IMR-90 (cell line): ENCODE measurements at regions not wholly inside any gene's neighbourhood (a gene's known extent, or its start where the extent isn't known, plus 50 kb on each side); places are given as distances from the start of the nearest gene placed in this dataset.

Experiments used
- ATAC-seq: fragments of 200-7000 bp; cut with Tn5 transposase; 2 replicates; pipeline ENCODE4 v1.9.1; 2020; ENCODE audit warnings: low read depth, mild to moderate bottlenecking, moderate library complexity
- BruUV-seq: library from RNA; stranded (reverse); fragments of 400-500 nt; replicated peaks from 2 replicates; lab custom pipeline; 2021; lab: Mats Ljungman, UMichigan
- CTCF ChIA-PET: fragments of 300-600 bp; formaldehyde crosslinking; extraction: SDS; loops from one replicate; lab custom pipeline; 2021; ENCODE audit warnings: antibody characterized with exemption; lab: Yijun Ruan, JAX
- POLR2A ChIA-PET: fragments of 300-600 bp; sonication (Branson Sonifier 250); formaldehyde crosslinking; loops from one replicate; lab custom pipeline; 2022; ENCODE audit warnings: antibody characterized with exemption; ENCODE audit not compliant: unreplicated experiment; lab: Charles Lee
- DNase-seq: peaks from one replicate; pipeline ENCODE4 v3.0.0; 2013
- H2AFZ ChIP-seq: replicated peaks from 2 replicates; pipeline ENCODE3; 2013; ENCODE audit warnings: low read length, mild to moderate bottlenecking; ENCODE audit not compliant: poor library complexity
- H2AK5ac ChIP-seq: 2 replicates; pipeline ENCODE4 v1.6.1; 2013; ENCODE audit warnings: low read depth, low read length, inconsistent platforms
- H2AK9ac ChIP-seq: replicated peaks from 2 replicates; pipeline ENCODE3; 2013; ENCODE audit warnings: mild to moderate bottlenecking, low read depth, low read length, moderate library complexity; ENCODE audit not compliant: poor library complexity
- H2BK120ac ChIP-seq: 2 replicates; pipeline ENCODE4 v1.6.1; 2013; ENCODE audit warnings: low read depth, low read length, inconsistent platforms
- H2BK15ac ChIP-seq: 3 replicates; pipeline ENCODE4 v1.6.1; 2013; ENCODE audit warnings: low read depth, low read length, inconsistent platforms
- H2BK20ac ChIP-seq: 2 replicates; pipeline ENCODE4 v1.6.1; 2013; ENCODE audit warnings: low read depth, mild to moderate bottlenecking, inconsistent platforms, low read length, moderate library complexity
- H2BK5ac ChIP-seq: 2 replicates; pipeline ENCODE4 v1.6.1; 2013; ENCODE audit warnings: mild to moderate bottlenecking, low read depth, low read length, inconsistent platforms; ENCODE audit not compliant: poor library complexity, severe bottlenecking
- H3K14ac ChIP-seq: replicated peaks from 2 replicates; pipeline ENCODE4 v1.6.1; 2013; ENCODE audit warnings: low read depth, low read length, inconsistent platforms
- H3K18ac ChIP-seq: 2 replicates; pipeline ENCODE4 v1.6.1; 2013; ENCODE audit warnings: low read depth, low read length, control low read depth
- H3K23ac ChIP-seq: 2 replicates; pipeline ENCODE4 v1.6.1; 2013; ENCODE audit warnings: low read depth, low read length, inconsistent platforms
- H3K27ac ChIP-seq: 2 replicates; pipeline ENCODE4 v1.5.1; 2013; ENCODE audit warnings: mild to moderate bottlenecking, control low read depth, low read length; ENCODE audit not compliant: insufficient read depth
- H3K27me3 ChIP-seq: 2 replicates; pipeline ENCODE4 v1.6.1; 2013; ENCODE audit warnings: low read length; ENCODE audit not compliant: control insufficient read depth, insufficient read depth
- H3K36me3 ChIP-seq: 2 replicates; pipeline ENCODE4 v1.6.1; 2013; ENCODE audit warnings: low read length, mixed read lengths; ENCODE audit not compliant: control insufficient read depth, insufficient read depth
- H3K4ac ChIP-seq: 2 replicates; pipeline ENCODE4 v1.6.1; 2013; ENCODE audit warnings: low read depth, low read length, inconsistent platforms
- H3K4me1 ChIP-seq: 2 replicates; pipeline ENCODE4 v1.6.1; 2013; ENCODE audit warnings: low read length, mixed read lengths; ENCODE audit not compliant: control insufficient read depth, insufficient read depth
- H3K4me2 ChIP-seq: 2 replicates; pipeline ENCODE4 v1.6.1; 2013; ENCODE audit warnings: low read depth, mild to moderate bottlenecking, control low read depth, low read length, moderate library complexity
- H3K4me3 ChIP-seq: 2 replicates; pipeline ENCODE4 v1.5.1; 2013; ENCODE audit warnings: low read depth, mild to moderate bottlenecking, control low read depth, low read length, moderate library complexity; ENCODE audit not compliant: insufficient read depth
- H3K56ac ChIP-seq: 2 replicates; pipeline ENCODE4 v1.6.1; 2013; ENCODE audit warnings: low read length, inconsistent platforms; ENCODE audit not compliant: insufficient read depth; ENCODE audit errors: extremely low read depth
- H3K79me1 ChIP-seq, 2 experiments: 2 replicates each; pipeline ENCODE4 v1.6.1; 2013; ENCODE audit warnings: low read length in 2 of 2, inconsistent platforms in 1 of 2, low read depth in 1 of 2
- H3K9ac ChIP-seq: 2 replicates; pipeline ENCODE4 v1.6.1; 2013; ENCODE audit warnings: low read depth, low read length, control low read depth
- H3K9me1 ChIP-seq: 2 replicates; pipeline ENCODE4 v1.6.1; 2013; ENCODE audit warnings: low read length, inconsistent platforms; ENCODE audit not compliant: insufficient read depth
- H3K9me3 ChIP-seq: 2 replicates; pipeline ENCODE4 v1.6.1; 2013; ENCODE audit warnings: low read length; ENCODE audit not compliant: control insufficient read depth, insufficient read depth
- H4K20me1 ChIP-seq: 2 replicates; pipeline ENCODE4 v1.6.1; 2013; ENCODE audit warnings: low read length, inconsistent platforms; ENCODE audit not compliant: insufficient read depth
- H4K5ac ChIP-seq: 2 replicates; pipeline ENCODE4 v1.6.1; 2013; ENCODE audit warnings: mild to moderate bottlenecking, low read depth, low read length, control low read depth
- H4K8ac ChIP-seq, 2 experiments: 2 replicates each; pipeline ENCODE4 v1.6.1; 2013; ENCODE audit warnings: low read depth in 2 of 2, low read length in 2 of 2, control low read depth in 1 of 2, inconsistent platforms in 1 of 2
- H4K91ac ChIP-seq: 2 replicates; pipeline ENCODE4 v1.6.1; 2013; ENCODE audit warnings: low read depth, low read length, inconsistent platforms; ENCODE audit not compliant: insufficient read depth
- BHLHE40 ChIP-seq: fragments of 150-350 bp; IDR thresholded peaks from 2 replicates; pipeline ENCODE4 v1.6.1; 2016; ENCODE audit warnings: mild to moderate bottlenecking, low read depth, low read length
- CEBPB ChIP-seq: IDR thresholded peaks from 2 replicates; pipeline ENCODE4 v1.6.1; 2012; ENCODE audit warnings: low read depth, low read length, improper control_type of control experiment
- CHD1 ChIP-seq: IDR thresholded peaks from 2 replicates; pipeline ENCODE4 v1.6.1; 2012; ENCODE audit warnings: low read depth, low read length, improper control_type of control experiment
- ELK1 ChIP-seq: fragments of 150-350 bp; IDR thresholded peaks from 2 replicates; pipeline ENCODE4 v1.6.1; 2016; ENCODE audit warnings: low read depth, mild to moderate bottlenecking, low read length, moderate library complexity, borderline replicate concordance
- FOS ChIP-seq: fragments of 150-350 bp; IDR thresholded peaks from 2 replicates; pipeline ENCODE4 v1.6.1; 2016; ENCODE audit warnings: low read depth, low read length
- MAFK ChIP-seq: IDR thresholded peaks from 2 replicates; pipeline ENCODE4 v1.6.1; 2012; ENCODE audit warnings: low read depth, low read length, improper control_type of control experiment
- MAZ ChIP-seq: IDR thresholded peaks from 2 replicates; pipeline ENCODE4 v1.6.1; 2012; ENCODE audit warnings: low read depth, mild to moderate bottlenecking, low read length, improper control_type of control experiment, moderate library complexity, borderline replicate concordance
- MXI1 ChIP-seq: IDR thresholded peaks from 2 replicates; pipeline ENCODE4 v1.6.1; 2012; ENCODE audit warnings: low read depth, mild to moderate bottlenecking, low read length, moderate library complexity, borderline replicate concordance
- NFE2L2 ChIP-seq: fragments of 150-350 bp; IDR thresholded peaks from 2 replicates; pipeline ENCODE4 v1.6.1; 2016; ENCODE audit warnings: low read depth, mild to moderate bottlenecking, low read length
- POLR2A ChIP-seq: IDR thresholded peaks from 2 replicates; pipeline ENCODE4 v1.6.1; 2012; ENCODE audit warnings: mild to moderate bottlenecking, low read depth, low read length
- RAD21 ChIP-seq: IDR thresholded peaks from 2 replicates; pipeline ENCODE4 v1.6.1; 2012; ENCODE audit warnings: low read length, improper control_type of control experiment
- RCOR1 ChIP-seq: IDR thresholded peaks from 2 replicates; pipeline ENCODE4 v1.6.1; 2012; ENCODE audit warnings: mild to moderate bottlenecking, low read length, improper control_type of control experiment; ENCODE audit not compliant: insufficient replicate concordance
- RFX5 ChIP-seq: IDR thresholded peaks from 2 replicates; pipeline ENCODE4 v1.8.0; 2012; ENCODE audit warnings: low read depth, mild to moderate bottlenecking, low read length, moderate library complexity
- SMC3 ChIP-seq: fragments of 150-350 bp; IDR thresholded peaks from 2 replicates; pipeline ENCODE4 v1.6.1; 2016; ENCODE audit warnings: low read depth, mild to moderate bottlenecking, antibody characterized with exemption, low read length, moderate library complexity
- WGBS, 2 experiments: methylation state at CpG; one replicate each; pipeline versions ENCODE4 v1.1.5 to v1.1.7; 2013; ENCODE audit warnings: missing lambda C conversion rate in 2 of 2; ENCODE audit not compliant: insufficient read length in 1 of 2; ENCODE audit errors: extremely low coverage in 2 of 2; 5-methylcytosine and 5-hydroxymethylcytosine counted together
- dilution Hi-C: fragments of 300-500 bp; cut with HindIII; formaldehyde crosslinking; loops from one replicate; pipeline ENCODE4 v1.14.3; 2018; ENCODE audit warnings: low sequenced_read_pairs; ENCODE audit not compliant: unreplicated experiment
- in situ Hi-C: fragments of 300-500 bp; cut with MboI; formaldehyde crosslinking; loops from 3 replicates; pipeline ENCODE4 v1.14.3; 2019; ENCODE audit warnings: low sequenced_read_pairs, inconsistent platforms, mixed read lengths
- intact Hi-C: fragments of 100-400 bp; cut with micrococcal nuclease; formaldehyde crosslinking; loops from 2 replicates; pipeline ENCODE4 v1.10.0; 2022
- TF ChIP-seq, protein P1 (sequence below): fragments of 150-350 bp; IDR thresholded peaks from 2 replicates; pipeline ENCODE4 v1.6.1; 2017; ENCODE audit warnings: mild to moderate bottlenecking, antibody characterized with exemption, low read length, low read depth
- TF ChIP-seq, protein P2 (sequence below): conservative IDR thresholded peaks from 2 replicates; pipeline ENCODE4 v1.5.1; 2012; ENCODE audit warnings: mild to moderate bottlenecking, low read depth, low read length, improper control_type of control experiment

DNA sequence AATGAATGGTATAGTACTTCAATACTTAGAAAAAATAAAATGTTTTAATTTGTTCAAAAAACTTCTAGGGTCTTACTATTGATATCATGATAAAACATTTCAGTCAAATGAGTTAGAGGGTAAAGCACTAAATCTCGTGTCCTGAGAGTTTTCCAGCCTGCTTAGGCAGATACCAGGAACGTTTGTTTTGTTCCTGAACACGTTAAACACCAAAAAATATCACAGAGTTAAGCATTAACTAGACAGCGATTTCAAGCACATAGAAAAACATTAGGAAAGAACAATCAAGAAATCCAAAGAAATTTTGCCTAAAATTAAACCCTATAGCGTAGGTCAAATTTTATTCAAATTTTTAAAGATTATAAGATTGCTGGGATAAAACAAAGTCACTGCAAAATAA, 204.6 kb upstream of the AGR3 start:
- Histone ChIP-seq H2AK5ac (no peak overlapping the region), H2BK20ac (no peak overlapping the region), H3K23ac (no peak overlapping the region), H4K20me1 (no peaks in the 10 kb centered on the region), H3K4ac (no peak overlapping the region), H3K27ac (no peak overlapping the region), H3K18ac (no peak overlapping the region), H3K27me3 (no peaks in the 10 kb centered on the region), H3K4me3 (no peak overlapping the region), H2BK5ac (no peak overlapping the region), H2AK9ac (no peak overlapping the region), H3K4me1 (no peaks in the 10 kb centered on the region), H3K79me1 (no peaks in the 10 kb centered on the region), H3K36me3 (no peaks in the 10 kb centered on the region), H3K4me2 (no peak overlapping the region), H3K14ac (no peak overlapping the region), H2AFZ (no peak overlapping the region), H4K5ac (no peak overlapping the region), H3K9ac (no peak overlapping the region), H4K91ac (no peak overlapping the region), H3K9me1 (no peaks in the 10 kb centered on the region), H3K9me3 (no peaks in the 10 kb centered on the region), H4K8ac (no peak overlapping the region), H2BK120ac (no peak overlapping the region), H3K56ac (no peak overlapping the region), H2BK15ac (no peak overlapping the region)
- intact Hi-C loops (no loop called here), dilution Hi-C loops (no loop called here), in situ Hi-C loops (no loop called here)
- CTCF ChIA-PET: no interaction called here
- WGBS, 2 experiments: 40% methylated on average over 1 of the region's 5 CpGs; no CpG with 5 or more reads in 1 of the 2 experiments
- DNase-seq (no peak), ATAC-seq (no peak)
- TF ChIP-seq BHLHE40 (no peak), CEBPB (no peak), FOS (no peak), MAZ (no peak), MXI1 (no peak), ELK1 (no peak), RAD21 (no peak), CHD1 (no peak), POLR2A (no peak), MAFK (no peak), NFE2L2 (no peak), SMC3 (no peak), RFX5 (no peak), RCOR1 (no peak)
- TF ChIP-seq, protein P1, sequence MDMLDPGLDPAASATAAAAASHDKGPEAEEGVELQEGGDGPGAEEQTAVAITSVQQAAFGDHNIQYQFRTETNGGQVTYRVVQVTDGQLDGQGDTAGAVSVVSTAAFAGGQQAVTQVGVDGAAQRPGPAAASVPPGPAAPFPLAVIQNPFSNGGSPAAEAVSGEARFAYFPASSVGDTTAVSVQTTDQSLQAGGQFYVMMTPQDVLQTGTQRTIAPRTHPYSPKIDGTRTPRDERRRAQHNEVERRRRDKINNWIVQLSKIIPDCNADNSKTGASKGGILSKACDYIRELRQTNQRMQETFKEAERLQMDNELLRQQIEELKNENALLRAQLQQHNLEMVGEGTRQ: no peak
- TF ChIP-seq, protein P2, sequence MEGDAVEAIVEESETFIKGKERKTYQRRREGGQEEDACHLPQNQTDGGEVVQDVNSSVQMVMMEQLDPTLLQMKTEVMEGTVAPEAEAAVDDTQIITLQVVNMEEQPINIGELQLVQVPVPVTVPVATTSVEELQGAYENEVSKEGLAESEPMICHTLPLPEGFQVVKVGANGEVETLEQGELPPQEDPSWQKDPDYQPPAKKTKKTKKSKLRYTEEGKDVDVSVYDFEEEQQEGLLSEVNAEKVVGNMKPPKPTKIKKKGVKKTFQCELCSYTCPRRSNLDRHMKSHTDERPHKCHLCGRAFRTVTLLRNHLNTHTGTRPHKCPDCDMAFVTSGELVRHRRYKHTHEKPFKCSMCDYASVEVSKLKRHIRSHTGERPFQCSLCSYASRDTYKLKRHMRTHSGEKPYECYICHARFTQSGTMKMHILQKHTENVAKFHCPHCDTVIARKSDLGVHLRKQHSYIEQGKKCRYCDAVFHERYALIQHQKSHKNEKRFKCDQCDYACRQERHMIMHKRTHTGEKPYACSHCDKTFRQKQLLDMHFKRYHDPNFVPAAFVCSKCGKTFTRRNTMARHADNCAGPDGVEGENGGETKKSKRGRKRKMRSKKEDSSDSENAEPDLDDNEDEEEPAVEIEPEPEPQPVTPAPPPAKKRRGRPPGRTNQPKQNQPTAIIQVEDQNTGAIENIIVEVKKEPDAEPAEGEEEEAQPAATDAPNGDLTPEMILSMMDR: no peak
- POLR2A ChIA-PET: no interaction called here
- BruUV-seq: no TSS peak
